NCI-H1048 (cell line): ENCODE measurements at regions not wholly inside any gene's neighbourhood (a gene's known extent, or its start where the extent isn't known, plus 50 kb on each side); places are given as distances from the start of the nearest gene placed in this dataset.

Experiments used
- DNase-seq: peaks from one replicate; lab custom pipeline; 2025; lab: John Stamatoyannopoulos, UW

GRCh38 chr4:164405774-164406173, 348.2 kb upstream of the SMIM31 start:
- DNase-seq, result no peak

GRCh38 chr4:164408831-164409230, 345.1 kb upstream of the SMIM31 start:
- DNase-seq, result no peak

- DNase-seq, result no peak
Observed at GRCh38 chr4:164410401-164410800, 343.5 kb upstream of the SMIM31 start.

- DNase-seq, result no peak
Observed at GRCh38 chr4:164412246-164412645, 341.7 kb upstream of the SMIM31 start.

GRCh38 chr4:164413743-164414142, 340.2 kb upstream of the SMIM31 start:
- no peak for DNase-seq

- DNase-seq, result no peak
Observed at GRCh38 chr4:164423819-164424218, 330.1 kb upstream of the SMIM31 start.

GRCh38 chr4:164424846-164425245, 329.1 kb upstream of the SMIM31 start:
- DNase-seq, result no peak

GRCh38 chr4:164428561-164428960, 325.4 kb upstream of the SMIM31 start:
- no peak for DNase-seq

- no peak for DNase-seq
Observed at GRCh38 chr4:164438321-164438720, 315.6 kb upstream of the SMIM31 start.

GRCh38 chr4:164439037-164439436, 314.9 kb upstream of the SMIM31 start:
- no peak for DNase-seq

GRCh38 chr4:164440199-164440598, 313.7 kb upstream of the SMIM31 start:
- DNase-seq, result no peak

- no peak for DNase-seq
Observed at GRCh38 chr4:164441109-164441508, 312.8 kb upstream of the SMIM31 start.

- no peak for DNase-seq
Observed at GRCh38 chr4:164442180-164442579, 311.8 kb upstream of the SMIM31 start.

- DNase-seq, result no peak
Observed at GRCh38 chr4:164446516-164446915, 307.4 kb upstream of the SMIM31 start.

- DNase-seq, result no peak
Observed at GRCh38 chr4:164461901-164462300, 292.0 kb upstream of the SMIM31 start.

- DNase-seq, result no peak
Observed at GRCh38 chr4:164462471-164462870, 291.5 kb upstream of the SMIM31 start.

- no peak for DNase-seq
Observed at GRCh38 chr4:164464313-164464712, 289.6 kb upstream of the SMIM31 start.

- DNase-seq, result no peak
Observed at GRCh38 chr4:164467493-164467892, 286.4 kb upstream of the SMIM31 start.

GRCh38 chr4:164481306-164482091, 272.4 kb upstream of the SMIM31 start:
- no peak for DNase-seq

GRCh38 chr4:164482092-164482404, 271.9 kb upstream of the SMIM31 start:
- no peak for DNase-seq

- no peak for DNase-seq
Observed at GRCh38 chr4:164482758-164483157, 271.2 kb upstream of the SMIM31 start.

- DNase-seq, result no peak
Observed at GRCh38 chr4:164483711-164484110, 270.2 kb upstream of the SMIM31 start.

- no peak for DNase-seq
Observed at GRCh38 chr4:164484551-164484950, 269.4 kb upstream of the SMIM31 start.

- DNase-seq, result no peak
Observed at GRCh38 chr4:164485136-164485535, 268.8 kb upstream of the SMIM31 start.
